ENCODE measurements at regions not wholly inside any gene's neighbourhood (a gene's known extent, or its start where the extent isn't known, plus 50 kb on each side); places are given as distances from the start of the nearest gene placed in this dataset.

GRCh38 chr10:111249925-111250324, 173.1 kb downstream of the ADRA2A start:
- TF ChIP-seq USF2 (IDR thresholded peaks at IDR 0.05; ENCODE audit: low read depth, low read length) (no peak), RFX5 (IDR thresholded peaks at IDR 0.05; ENCODE audit: low read depth, low read length) (no peak), MAFK (IDR thresholded peaks at IDR 0.05; ENCODE audit: low read depth, low read length) (no peak), SMC3 (IDR thresholded peaks at IDR 0.05; ENCODE audit: low read depth, low read length) (no peak), CHD1 (IDR thresholded peaks at IDR 0.05; ENCODE audit: low read depth, low read length) (no peak), ELK1 (IDR thresholded peaks at IDR 0.05; ENCODE audit: borderline replicate concordance, low read depth, low read length) (no peak), MXI1 (IDR thresholded peaks at IDR 0.05; ENCODE audit: borderline replicate concordance, low read depth, low read length) (no peak), RCOR1 (IDR thresholded peaks at IDR 0.05; ENCODE audit: insufficient replicate concordance, low read length) (no peak), BHLHE40 (IDR thresholded peaks at IDR 0.05; ENCODE audit: low read depth, low read length) (no peak), NFE2L2 (IDR thresholded peaks at IDR 0.05; ENCODE audit: low read depth, low read length) (no peak), MAZ (IDR thresholded peaks at IDR 0.05; ENCODE audit: borderline replicate concordance, low read depth, low read length) (no peak)
- TF ChIP-seq, protein P1, sequence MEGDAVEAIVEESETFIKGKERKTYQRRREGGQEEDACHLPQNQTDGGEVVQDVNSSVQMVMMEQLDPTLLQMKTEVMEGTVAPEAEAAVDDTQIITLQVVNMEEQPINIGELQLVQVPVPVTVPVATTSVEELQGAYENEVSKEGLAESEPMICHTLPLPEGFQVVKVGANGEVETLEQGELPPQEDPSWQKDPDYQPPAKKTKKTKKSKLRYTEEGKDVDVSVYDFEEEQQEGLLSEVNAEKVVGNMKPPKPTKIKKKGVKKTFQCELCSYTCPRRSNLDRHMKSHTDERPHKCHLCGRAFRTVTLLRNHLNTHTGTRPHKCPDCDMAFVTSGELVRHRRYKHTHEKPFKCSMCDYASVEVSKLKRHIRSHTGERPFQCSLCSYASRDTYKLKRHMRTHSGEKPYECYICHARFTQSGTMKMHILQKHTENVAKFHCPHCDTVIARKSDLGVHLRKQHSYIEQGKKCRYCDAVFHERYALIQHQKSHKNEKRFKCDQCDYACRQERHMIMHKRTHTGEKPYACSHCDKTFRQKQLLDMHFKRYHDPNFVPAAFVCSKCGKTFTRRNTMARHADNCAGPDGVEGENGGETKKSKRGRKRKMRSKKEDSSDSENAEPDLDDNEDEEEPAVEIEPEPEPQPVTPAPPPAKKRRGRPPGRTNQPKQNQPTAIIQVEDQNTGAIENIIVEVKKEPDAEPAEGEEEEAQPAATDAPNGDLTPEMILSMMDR (conservative IDR thresholded peaks at IDR 0.05; ENCODE audit: low read depth, low read length), result no peak

More at GRCh38 chr10:111249925-111250324, 173.1 kb downstream of the ADRA2A start:
- no peak for DNase-seq
- Histone ChIP-seq H2AFZ (replicated peaks; ENCODE audit: low read length, poor library complexity) (no peak overlapping the region), H3K27ac (ENCODE audit: insufficient read depth, low read length) (no peak overlapping the region), H3K27me3 (ENCODE audit: control insufficient read depth, insufficient read depth, low read length) (no peaks in the 10 kb centered on the region), H3K23ac (ENCODE audit: low read depth, low read length) (no peak overlapping the region), H3K18ac (ENCODE audit: low read depth, low read length) (no peak overlapping the region), H3K9me1 (ENCODE audit: insufficient read depth, low read length) (no peaks in the 10 kb centered on the region), H3K4me2 (ENCODE audit: low read depth, low read length) (no peak overlapping the region), H3K79me1 (ENCODE audit: low read depth in 1 of 2, low read length in 2 of 2) (no peaks in the 10 kb centered on the region), H2BK5ac (ENCODE audit: low read depth, low read length, poor library complexity, severe bottlenecking) (no peak overlapping the region), H3K4me1 (ENCODE audit: control insufficient read depth, insufficient read depth, low read length) (no peaks in the 10 kb centered on the region), H3K9me3 (ENCODE audit: control insufficient read depth, insufficient read depth, low read length) (peaks cover 14% of the 10 kb centered on the region), H2AK5ac (ENCODE audit: low read depth, low read length) (no peak overlapping the region), H3K36me3 (ENCODE audit: control insufficient read depth, insufficient read depth, low read length) (no peaks in the 10 kb centered on the region), H3K4me3 (ENCODE audit: insufficient read depth, low read depth, low read length) (no peak overlapping the region), H2BK15ac (ENCODE audit: low read depth, low read length) (no peak overlapping the region), H3K4ac (ENCODE audit: low read depth, low read length) (no peak overlapping the region), H4K8ac (ENCODE audit: low read depth in 2 of 2, low read length in 2 of 2) (no peak overlapping the region), H3K9ac (ENCODE audit: low read depth, low read length) (no peak overlapping the region), H2BK120ac (ENCODE audit: low read depth, low read length) (no peak overlapping the region), H2BK20ac (ENCODE audit: low read depth, low read length) (no peak overlapping the region), H3K56ac (ENCODE audit: extremely low read depth, insufficient read depth, low read length) (no peak overlapping the region), H4K91ac (ENCODE audit: insufficient read depth, low read depth, low read length) (no peak overlapping the region), H4K20me1 (ENCODE audit: insufficient read depth, low read length) (no peaks in the 10 kb centered on the region), H3K14ac (replicated peaks; ENCODE audit: low read depth, low read length) (no peak overlapping the region), H4K5ac (ENCODE audit: low read depth, low read length) (no peak overlapping the region), H2AK9ac (replicated peaks; ENCODE audit: low read depth, low read length, poor library complexity) (no peak overlapping the region)
- ChIA-PET POLR2A (ENCODE audit: unreplicated experiment) (no interaction called here), CTCF (no interaction called here)
- BruUV-seq (replicated peaks), result no TSS peak
- dilution Hi-C loops (cut with HindIII; ENCODE audit: low sequenced_read_pairs, unreplicated experiment), result no loop called here
- no CpG with 5 or more reads among the region's 1 CpG for WGBS, 2 experiments (ENCODE audit: extremely low coverage in 2 of 2, insufficient read length in 1 of 2)
- in situ Hi-C loops (cut with MboI; ENCODE audit: low sequenced_read_pairs), result no loop called here
- intact Hi-C loops (cut with micrococcal nuclease), result no loop called here
- no peak for ATAC-seq (ENCODE audit: low read depth)
